ENCODE measurements at regions not wholly inside any gene's neighbourhood (a gene's known extent, or its start where the extent isn't known, plus 50 kb on each side); places are given as distances from the start of the nearest gene placed in this dataset.

DNA sequence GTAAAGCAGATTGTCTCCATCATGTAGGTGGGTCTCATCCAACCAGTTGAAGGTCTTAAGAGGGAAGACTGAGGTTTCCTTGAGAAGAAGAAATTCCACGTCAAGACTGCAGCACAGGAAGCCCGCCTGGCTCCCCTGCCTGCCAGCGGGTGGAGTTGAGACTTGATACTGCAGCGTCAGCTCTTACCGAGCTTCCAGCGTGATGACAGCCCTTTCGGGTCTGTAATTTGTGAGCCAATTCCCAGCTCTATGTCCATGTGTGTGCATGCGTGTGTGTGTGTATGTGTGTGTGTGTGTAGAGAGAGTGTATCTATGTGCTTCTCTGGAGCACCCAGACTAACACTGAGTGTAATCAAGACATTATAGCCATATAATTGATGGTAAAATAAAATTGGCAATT lies 379.7 kb upstream of the IRX2 start:
- H3K27me3 ChIP-seq (ENCODE audit: insufficient read depth, low read depth), result no peaks in the 10 kb centered on the region
- peaks cover 13% of the 10 kb centered on the region for H3K4me1 ChIP-seq (ENCODE audit: low read depth, poor library complexity, severe bottlenecking)
- no peaks in the 10 kb centered on the region for H3K79me2 ChIP-seq (ENCODE audit: insufficient read depth, low read depth)
- H2AFZ ChIP-seq (ENCODE audit: low read depth), result no peak overlapping the region
- no peak overlapping the region for H3K27ac ChIP-seq
- no peak overlapping the region for H3K9ac ChIP-seq
- H3K4me3 ChIP-seq (IDR thresholded peaks at IDR 0.05; ENCODE audit: insufficient read depth, low read depth, low read length), result no peak overlapping the region
- TF ChIP-seq, protein P1, sequence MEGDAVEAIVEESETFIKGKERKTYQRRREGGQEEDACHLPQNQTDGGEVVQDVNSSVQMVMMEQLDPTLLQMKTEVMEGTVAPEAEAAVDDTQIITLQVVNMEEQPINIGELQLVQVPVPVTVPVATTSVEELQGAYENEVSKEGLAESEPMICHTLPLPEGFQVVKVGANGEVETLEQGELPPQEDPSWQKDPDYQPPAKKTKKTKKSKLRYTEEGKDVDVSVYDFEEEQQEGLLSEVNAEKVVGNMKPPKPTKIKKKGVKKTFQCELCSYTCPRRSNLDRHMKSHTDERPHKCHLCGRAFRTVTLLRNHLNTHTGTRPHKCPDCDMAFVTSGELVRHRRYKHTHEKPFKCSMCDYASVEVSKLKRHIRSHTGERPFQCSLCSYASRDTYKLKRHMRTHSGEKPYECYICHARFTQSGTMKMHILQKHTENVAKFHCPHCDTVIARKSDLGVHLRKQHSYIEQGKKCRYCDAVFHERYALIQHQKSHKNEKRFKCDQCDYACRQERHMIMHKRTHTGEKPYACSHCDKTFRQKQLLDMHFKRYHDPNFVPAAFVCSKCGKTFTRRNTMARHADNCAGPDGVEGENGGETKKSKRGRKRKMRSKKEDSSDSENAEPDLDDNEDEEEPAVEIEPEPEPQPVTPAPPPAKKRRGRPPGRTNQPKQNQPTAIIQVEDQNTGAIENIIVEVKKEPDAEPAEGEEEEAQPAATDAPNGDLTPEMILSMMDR (conservative IDR thresholded peaks at IDR 0.05; ENCODE audit: low read depth, low read length), result no peak
- no peaks in the 10 kb centered on the region for H3K36me3 ChIP-seq (ENCODE audit: insufficient read depth)
- no peaks in the 10 kb centered on the region for H4K20me1 ChIP-seq (ENCODE audit: insufficient read depth)
- H3K4me2 ChIP-seq, result no peak overlapping the region

DNA sequence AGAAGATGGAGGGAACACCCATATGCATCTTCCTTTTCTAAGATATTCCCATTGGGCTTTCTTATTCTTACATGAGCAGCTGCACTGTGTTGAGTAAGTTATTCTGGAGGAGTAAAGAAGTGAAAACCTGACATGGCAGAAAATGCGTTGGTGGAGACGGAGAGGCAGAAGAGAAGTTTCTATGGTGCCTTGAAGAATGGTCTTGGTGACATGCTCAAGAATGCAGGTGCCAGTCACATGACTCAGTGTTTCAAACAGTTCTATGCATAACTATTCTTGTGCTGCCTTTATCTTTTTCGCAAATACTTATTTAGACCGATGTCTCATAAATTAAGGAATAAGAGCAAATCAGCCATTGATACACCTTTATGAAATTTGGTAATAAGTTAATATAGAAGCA lies 377.8 kb upstream of the IRX2 start:
- TF ChIP-seq, protein P1 (conservative IDR thresholded peaks at IDR 0.05; ENCODE audit: low read depth, low read length), result no peak
- H2AFZ ChIP-seq (ENCODE audit: low read depth), result no peak overlapping the region
- H3K4me1 ChIP-seq (ENCODE audit: low read depth, poor library complexity, severe bottlenecking), result peaks cover 13% of the 10 kb centered on the region
- H3K4me3 ChIP-seq (IDR thresholded peaks at IDR 0.05; ENCODE audit: insufficient read depth, low read depth, low read length), result no peak overlapping the region
- no peak overlapping the region for H3K27ac ChIP-seq
- no peak overlapping the region for H3K4me2 ChIP-seq
- H3K36me3 ChIP-seq (ENCODE audit: insufficient read depth), result no peaks in the 10 kb centered on the region
- H4K20me1 ChIP-seq (ENCODE audit: insufficient read depth), result no peaks in the 10 kb centered on the region
- H3K79me2 ChIP-seq (ENCODE audit: insufficient read depth, low read depth), result no peaks in the 10 kb centered on the region
- H3K9ac ChIP-seq, result no peak overlapping the region
- no peaks in the 10 kb centered on the region for H3K27me3 ChIP-seq (ENCODE audit: insufficient read depth, low read depth)

DNA sequence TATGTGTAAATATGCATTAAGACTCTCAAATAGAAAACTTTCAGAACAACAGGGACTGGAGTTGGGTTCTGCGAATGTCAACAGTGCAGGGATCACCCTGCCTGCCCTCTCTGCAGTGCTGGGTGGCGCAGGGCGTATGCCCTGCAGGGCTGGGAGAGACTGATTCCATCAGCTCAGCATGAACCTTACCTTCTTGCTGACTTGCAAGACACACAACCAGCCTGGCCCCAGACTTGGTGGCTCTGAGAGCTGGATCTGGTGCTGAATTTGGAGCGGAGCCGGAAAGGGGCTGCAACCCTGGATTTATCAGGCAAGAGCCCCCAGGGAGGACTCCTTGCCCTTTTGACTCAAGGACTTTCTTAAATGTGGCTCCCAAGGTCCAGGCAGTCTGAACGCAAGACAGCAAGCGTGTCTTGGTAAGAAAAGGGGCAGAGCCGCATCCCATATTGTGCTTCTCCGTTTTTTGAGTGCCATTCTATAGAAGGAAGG lies 376.0 kb upstream of the IRX2 start:
- Histone ChIP-seq H3K27me3 (ENCODE audit: insufficient read depth, low read depth) (no peaks in the 10 kb centered on the region), H3K4me3 (IDR thresholded peaks at IDR 0.05; ENCODE audit: insufficient read depth, low read depth, low read length) (no peak overlapping the region), H2AFZ (ENCODE audit: low read depth) (no peak overlapping the region), H3K4me1 (ENCODE audit: low read depth, poor library complexity, severe bottlenecking) (peaks cover 13% of the 10 kb centered on the region), H4K20me1 (ENCODE audit: insufficient read depth) (no peaks in the 10 kb centered on the region), H3K9ac (no peak overlapping the region), H3K36me3 (ENCODE audit: insufficient read depth) (no peaks in the 10 kb centered on the region), H3K27ac (no peak overlapping the region), H3K4me2 (no peak overlapping the region), H3K79me2 (ENCODE audit: insufficient read depth, low read depth) (no peaks in the 10 kb centered on the region)
- TF ChIP-seq, protein P1 (conservative IDR thresholded peaks at IDR 0.05; ENCODE audit: low read depth, low read length), result no peak

DNA sequence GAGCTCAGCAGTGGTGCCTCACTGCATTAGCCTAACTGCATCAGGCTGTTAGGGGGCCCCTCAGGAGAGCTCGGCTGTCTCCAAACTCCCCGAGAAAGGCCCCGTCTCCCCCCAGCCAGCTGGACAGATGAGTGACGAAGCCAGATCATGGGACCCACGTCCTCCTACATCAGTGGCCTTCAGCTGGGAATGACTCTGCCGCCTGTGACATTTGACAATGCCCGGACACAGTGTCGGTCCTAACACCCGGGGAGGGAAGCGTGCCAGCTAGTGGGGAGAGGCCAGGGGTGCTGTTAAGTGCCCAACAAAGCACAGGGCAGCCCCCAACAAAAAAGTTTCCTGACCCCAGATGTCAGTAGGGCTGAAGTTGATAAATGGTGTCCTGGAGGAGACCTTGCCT lies 375.2 kb upstream of the IRX2 start:
- Histone ChIP-seq H3K27ac (no peak overlapping the region), H3K4me2 (no peak overlapping the region), H3K9ac (no peak overlapping the region), H3K27me3 (ENCODE audit: insufficient read depth, low read depth) (no peaks in the 10 kb centered on the region), H4K20me1 (ENCODE audit: insufficient read depth) (no peaks in the 10 kb centered on the region), H2AFZ (ENCODE audit: low read depth) (no peak overlapping the region), H3K79me2 (ENCODE audit: insufficient read depth, low read depth) (no peaks in the 10 kb centered on the region), H3K36me3 (ENCODE audit: insufficient read depth) (no peaks in the 10 kb centered on the region), H3K4me1 (ENCODE audit: low read depth, poor library complexity, severe bottlenecking) (peaks cover 13% of the 10 kb centered on the region), H3K4me3 (IDR thresholded peaks at IDR 0.05; ENCODE audit: insufficient read depth, low read depth, low read length) (no peak overlapping the region)
- TF ChIP-seq, protein P1 (conservative IDR thresholded peaks at IDR 0.05; ENCODE audit: low read depth, low read length), result no peak

Measured in KMS-11 (cell line).